ENCODE measurements at regions not wholly inside any gene's neighbourhood (a gene's known extent, or its start where the extent isn't known, plus 50 kb on each side); places are given as distances from the start of the nearest gene placed in this dataset.

DNA sequence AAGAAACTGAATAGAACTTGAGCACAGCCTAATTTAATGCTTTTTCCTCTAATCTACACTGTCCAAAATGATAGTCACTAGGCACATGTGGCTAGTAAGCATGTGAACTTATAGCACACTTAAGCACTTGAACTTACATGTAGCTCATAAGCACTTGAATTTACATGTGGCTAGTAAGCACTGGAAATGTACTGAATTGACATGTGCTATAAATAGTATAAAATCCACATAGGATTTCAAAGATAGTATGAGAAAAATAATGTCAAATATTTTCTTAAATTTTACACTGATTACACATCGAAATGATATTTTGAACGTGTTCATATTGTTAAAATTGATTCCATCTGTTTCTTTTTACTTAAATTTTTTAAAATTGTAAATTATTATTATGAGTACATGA, 167.3 kb downstream of the CARTPT start:
- Histone ChIP-seq H3K27ac (ENCODE audit: low read length) (no peak overlapping the region), H3K9me3 (ENCODE audit: control insufficient read depth in 2 of 2, low read length in 2 of 2) (no peaks in the 10 kb centered on the region), H3K36me3 (ENCODE audit: control insufficient read depth in 2 of 2, insufficient read depth in 2 of 2, low read length in 2 of 2) (no peaks in the 10 kb centered on the region), H3K4me1 (ENCODE audit: control insufficient read depth, insufficient read depth, low read length) (peaks cover 16% of the 10 kb centered on the region), H3K9ac (ENCODE audit: low read length in 2 of 2) (no peak overlapping the region), H3K27me3 (ENCODE audit: control insufficient read depth in 1 of 2, insufficient read depth in 2 of 2, low read length in 2 of 2) (no peaks in the 10 kb centered on the region), H3K4me3 (ENCODE audit: low read length in 2 of 2) (no peak overlapping the region)

DNA sequence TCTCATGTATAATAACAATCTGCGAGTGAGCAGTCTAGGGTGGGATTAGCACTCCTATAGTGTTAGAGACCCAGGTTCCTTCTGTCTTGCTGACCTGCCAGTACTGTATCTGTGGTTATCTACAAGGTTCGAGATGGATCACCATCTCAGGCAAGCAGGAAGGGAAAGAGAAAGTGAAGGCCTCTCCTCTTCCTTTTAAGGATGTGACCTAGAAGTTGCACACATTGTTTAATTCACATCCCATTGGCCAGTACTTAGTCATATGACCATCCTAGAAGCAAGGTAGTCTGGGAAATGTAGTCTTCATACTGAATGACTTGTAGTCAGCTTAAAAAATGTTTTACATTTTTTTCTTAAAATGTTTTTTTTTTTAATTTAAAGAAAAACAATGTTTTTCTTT, 168.6 kb downstream of the CARTPT start:
- peak overlapping the region; percentile 25 for H3K27ac ChIP-seq (ENCODE audit: low read length)

DNA sequence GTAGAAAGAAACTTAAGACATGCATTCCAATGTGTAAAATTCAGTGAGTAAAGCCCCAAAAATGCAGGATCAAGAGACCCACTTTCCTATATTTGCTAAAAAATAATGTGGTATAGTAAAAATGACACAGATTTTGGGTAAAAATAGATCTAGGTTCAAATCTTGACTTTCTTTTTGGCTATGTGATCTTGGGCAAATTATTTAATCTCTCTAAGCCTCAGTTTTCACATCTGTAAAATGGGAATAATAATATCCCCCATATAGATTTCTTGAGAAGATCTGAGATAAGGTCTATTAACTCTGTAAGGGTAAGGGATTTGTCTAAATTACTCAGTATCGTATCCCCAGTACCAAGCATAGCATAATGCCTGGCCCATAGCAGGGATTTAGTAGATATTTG, 172.3 kb downstream of the CARTPT start:
- peaks cover 11% of the 10 kb centered on the region for H3K4me1 ChIP-seq (ENCODE audit: control insufficient read depth, insufficient read depth, low read length)
- no peaks in the 10 kb centered on the region for H3K27me3 ChIP-seq (ENCODE audit: control insufficient read depth in 1 of 2, insufficient read depth in 2 of 2, low read length in 2 of 2)
- no peaks in the 10 kb centered on the region for H3K36me3 ChIP-seq (ENCODE audit: control insufficient read depth in 2 of 2, insufficient read depth in 2 of 2, low read length in 2 of 2)
- H3K9me3 ChIP-seq (ENCODE audit: control insufficient read depth in 2 of 2, low read length in 2 of 2) = no peaks in the 10 kb centered on the region
- no peak overlapping the region for H3K27ac ChIP-seq (ENCODE audit: low read length)
- no peak overlapping the region for H3K9ac ChIP-seq (ENCODE audit: low read length in 2 of 2)
- no peak overlapping the region for H3K4me3 ChIP-seq (ENCODE audit: low read length in 2 of 2)

More for the DNA sequence above, 168.6 kb downstream of the CARTPT start:
- Histone ChIP-seq H3K9ac (ENCODE audit: low read length in 2 of 2) (no peak overlapping the region), H3K4me3 (ENCODE audit: low read length in 2 of 2) (no peak overlapping the region), H3K4me1 (ENCODE audit: control insufficient read depth, insufficient read depth, low read length) (peaks cover 20% of the 10 kb centered on the region), H3K9me3 (ENCODE audit: control insufficient read depth in 2 of 2, low read length in 2 of 2) (no peaks in the 10 kb centered on the region), H3K36me3 (ENCODE audit: control insufficient read depth in 2 of 2, insufficient read depth in 2 of 2, low read length in 2 of 2) (no peaks in the 10 kb centered on the region), H3K27me3 (ENCODE audit: control insufficient read depth in 1 of 2, insufficient read depth in 2 of 2, low read length in 2 of 2) (no peaks in the 10 kb centered on the region)

DNA sequence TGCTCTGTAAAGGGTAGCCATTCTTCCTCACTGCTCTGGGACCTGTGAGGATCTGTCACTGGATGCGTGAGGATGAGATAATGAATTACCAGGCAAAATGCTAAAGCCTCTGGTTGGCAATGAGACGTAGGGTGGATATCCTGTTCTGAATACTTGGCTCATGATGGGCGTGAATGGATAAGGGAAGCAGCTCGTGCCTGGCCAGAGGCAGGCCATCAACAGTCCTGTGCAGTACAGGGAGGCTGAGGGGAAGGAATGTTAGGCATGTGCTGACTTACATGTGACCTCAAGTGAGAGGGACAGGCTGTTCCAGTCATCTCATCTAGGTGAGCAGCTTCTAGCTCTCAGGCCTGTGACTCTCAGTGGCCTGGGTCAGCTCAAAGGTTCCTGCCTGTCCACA, 172.8 kb downstream of the CARTPT start:
- Histone ChIP-seq H3K36me3 (ENCODE audit: control insufficient read depth in 2 of 2, insufficient read depth in 2 of 2, low read length in 2 of 2) (no peaks in the 10 kb centered on the region), H3K9me3 (ENCODE audit: control insufficient read depth in 2 of 2, low read length in 2 of 2) (no peaks in the 10 kb centered on the region), H3K4me1 (ENCODE audit: control insufficient read depth, insufficient read depth, low read length) (peaks cover 11% of the 10 kb centered on the region), H3K4me3 (ENCODE audit: low read length in 2 of 2) (peak overlapping the region in 1 of 2 donors; percentile 8), H3K9ac (ENCODE audit: low read length in 2 of 2) (no peak overlapping the region), H3K27ac (ENCODE audit: low read length) (no peak overlapping the region), H3K27me3 (ENCODE audit: control insufficient read depth in 1 of 2, insufficient read depth in 2 of 2, low read length in 2 of 2) (no peaks in the 10 kb centered on the region)

DNA sequence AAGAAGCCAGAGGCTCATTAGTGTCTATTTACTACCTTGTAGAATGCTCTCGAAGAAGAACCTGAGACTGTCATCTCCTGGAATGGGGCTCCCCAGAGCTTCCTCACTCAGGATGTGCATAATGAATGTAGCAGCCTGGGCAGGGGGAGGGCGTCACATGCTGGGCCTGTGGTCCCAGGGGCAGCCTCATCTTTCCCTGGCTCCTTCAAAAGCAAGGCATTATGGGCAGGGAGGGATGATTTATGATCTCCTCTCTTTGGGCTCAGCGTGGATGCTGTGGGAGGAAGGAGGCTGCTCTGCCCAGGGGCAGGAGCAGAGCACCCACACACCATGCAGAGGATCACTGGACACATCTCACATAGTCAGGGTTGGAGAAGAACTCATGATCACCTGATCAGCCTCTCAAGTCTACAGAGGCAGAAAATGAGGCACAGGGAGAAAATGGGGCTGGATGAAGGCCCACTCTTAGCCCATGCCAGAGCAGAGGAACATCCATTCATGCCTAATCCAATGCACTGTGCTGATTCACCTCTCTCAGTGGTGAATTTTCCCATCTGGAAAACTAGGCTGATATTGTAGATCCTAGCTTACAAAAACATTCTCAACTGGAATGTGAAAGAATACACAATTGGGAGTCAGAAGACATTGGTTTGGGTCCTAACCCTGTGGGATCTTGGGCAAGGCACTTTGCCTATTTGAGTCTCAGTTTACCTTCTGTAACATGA, 173.7 kb downstream of the CARTPT start:
- Histone ChIP-seq H3K4me3 (ENCODE audit: low read length in 2 of 2) (no peak overlapping the region), H3K36me3 (ENCODE audit: control insufficient read depth in 2 of 2, insufficient read depth in 2 of 2, low read length in 2 of 2) (no peaks in the 10 kb centered on the region), H3K9me3 (ENCODE audit: control insufficient read depth in 2 of 2, low read length in 2 of 2) (no peaks in the 10 kb centered on the region), H3K9ac (ENCODE audit: low read length in 2 of 2) (no peak overlapping the region), H3K27me3 (ENCODE audit: control insufficient read depth in 1 of 2, insufficient read depth in 2 of 2, low read length in 2 of 2) (no peaks in the 10 kb centered on the region), H3K4me1 (ENCODE audit: control insufficient read depth, insufficient read depth, low read length) (peaks cover 11% of the 10 kb centered on the region), H3K27ac (ENCODE audit: low read length) (no peak overlapping the region)

DNA sequence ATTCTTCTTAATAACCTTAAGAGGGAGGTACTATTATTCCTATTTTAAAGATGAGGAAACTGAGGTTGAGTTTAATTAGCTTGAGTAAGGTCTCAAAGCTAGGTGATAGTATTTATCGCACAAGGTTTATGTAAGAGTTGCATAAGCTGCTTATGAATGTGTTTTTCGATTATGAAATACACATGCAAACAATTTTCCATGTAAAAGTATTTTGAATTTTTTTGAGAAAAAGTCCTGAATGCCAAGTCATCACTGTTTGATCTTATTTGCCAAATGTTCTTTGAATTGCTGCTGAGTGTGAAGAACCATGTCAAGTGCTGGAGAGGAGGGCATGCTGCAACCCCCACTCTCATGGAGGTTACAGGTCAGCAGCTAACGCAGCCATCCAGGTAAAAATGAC, 174.4 kb downstream of the CARTPT start:
- no peaks in the 10 kb centered on the region for H3K9me3 ChIP-seq (ENCODE audit: control insufficient read depth in 2 of 2, low read length in 2 of 2)
- no peak overlapping the region for H3K9ac ChIP-seq (ENCODE audit: low read length in 2 of 2)
- H3K4me1 ChIP-seq (ENCODE audit: control insufficient read depth, insufficient read depth, low read length) = peaks cover 11% of the 10 kb centered on the region
- no peaks in the 10 kb centered on the region for H3K27me3 ChIP-seq (ENCODE audit: control insufficient read depth in 1 of 2, insufficient read depth in 2 of 2, low read length in 2 of 2)
- no peak overlapping the region for H3K27ac ChIP-seq (ENCODE audit: low read length)
- H3K36me3 ChIP-seq (ENCODE audit: control insufficient read depth in 2 of 2, insufficient read depth in 2 of 2, low read length in 2 of 2) = no peaks in the 10 kb centered on the region
- no peak overlapping the region for H3K4me3 ChIP-seq (ENCODE audit: low read length in 2 of 2)

DNA sequence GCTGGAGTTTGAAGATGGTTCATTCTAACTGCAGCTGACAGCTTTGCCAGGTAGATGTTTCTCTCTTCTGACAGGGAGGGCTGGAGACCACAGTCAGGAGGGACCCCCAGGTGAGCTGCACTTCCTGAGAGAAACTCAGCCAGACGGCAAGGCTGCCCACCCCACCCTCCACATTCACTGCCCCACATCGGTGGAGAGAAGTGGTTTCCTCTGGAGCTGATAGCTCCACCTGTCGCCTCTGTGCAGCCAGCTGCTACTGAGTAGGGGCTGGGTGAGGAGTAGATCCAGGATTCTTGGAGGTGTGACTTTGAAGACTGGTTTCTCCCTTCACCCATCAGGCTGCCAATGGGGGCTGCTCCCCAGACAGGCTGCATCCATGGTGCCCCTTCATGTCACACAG, 175.0 kb downstream of the CARTPT start:
- H3K4me3 ChIP-seq (ENCODE audit: low read length in 2 of 2) = no peak overlapping the region
- H3K9ac ChIP-seq (ENCODE audit: low read length in 2 of 2) = no peak overlapping the region
- H3K27ac ChIP-seq (ENCODE audit: low read length) = no peak overlapping the region
- no peaks in the 10 kb centered on the region for H3K9me3 ChIP-seq (ENCODE audit: control insufficient read depth in 2 of 2, low read length in 2 of 2)
- H3K4me1 ChIP-seq (ENCODE audit: control insufficient read depth, insufficient read depth, low read length) = peaks cover 11% of the 10 kb centered on the region
- no peaks in the 10 kb centered on the region for H3K36me3 ChIP-seq (ENCODE audit: control insufficient read depth in 2 of 2, insufficient read depth in 2 of 2, low read length in 2 of 2)
- H3K27me3 ChIP-seq (ENCODE audit: control insufficient read depth in 1 of 2, insufficient read depth in 2 of 2, low read length in 2 of 2) = no peaks in the 10 kb centered on the region

DNA sequence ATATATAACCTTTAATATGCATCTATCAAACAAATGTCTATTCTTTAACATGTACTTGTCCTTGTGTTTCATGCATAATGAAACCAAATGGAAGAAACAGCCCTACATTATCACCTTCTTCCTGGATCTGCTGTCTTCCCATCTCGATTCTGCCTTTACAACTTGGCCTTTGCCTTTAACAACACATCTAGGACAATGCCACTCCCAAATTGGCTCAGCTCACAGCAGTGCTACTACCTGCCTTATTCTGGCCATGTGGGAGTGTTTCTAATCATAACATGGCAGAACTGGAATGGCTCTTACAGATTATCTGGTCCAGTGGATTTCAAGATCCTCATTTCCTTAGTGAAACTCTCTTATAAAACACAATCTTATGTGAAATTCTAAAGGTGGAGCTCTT, 176.5 kb downstream of the CARTPT start:
- H3K9me3 ChIP-seq (ENCODE audit: control insufficient read depth in 2 of 2, low read length in 2 of 2) = no peaks in the 10 kb centered on the region
- H3K27me3 ChIP-seq (ENCODE audit: control insufficient read depth in 1 of 2, insufficient read depth in 2 of 2, low read length in 2 of 2) = no peaks in the 10 kb centered on the region
- H3K9ac ChIP-seq (ENCODE audit: low read length in 2 of 2) = no peak overlapping the region
- H3K36me3 ChIP-seq (ENCODE audit: control insufficient read depth in 2 of 2, insufficient read depth in 2 of 2, low read length in 2 of 2) = no peaks in the 10 kb centered on the region
- peaks cover 11% of the 10 kb centered on the region for H3K4me1 ChIP-seq (ENCODE audit: control insufficient read depth, insufficient read depth, low read length)
- no peak overlapping the region for H3K27ac ChIP-seq (ENCODE audit: low read length)
- H3K4me3 ChIP-seq (ENCODE audit: low read length in 2 of 2) = no peak overlapping the region

DNA sequence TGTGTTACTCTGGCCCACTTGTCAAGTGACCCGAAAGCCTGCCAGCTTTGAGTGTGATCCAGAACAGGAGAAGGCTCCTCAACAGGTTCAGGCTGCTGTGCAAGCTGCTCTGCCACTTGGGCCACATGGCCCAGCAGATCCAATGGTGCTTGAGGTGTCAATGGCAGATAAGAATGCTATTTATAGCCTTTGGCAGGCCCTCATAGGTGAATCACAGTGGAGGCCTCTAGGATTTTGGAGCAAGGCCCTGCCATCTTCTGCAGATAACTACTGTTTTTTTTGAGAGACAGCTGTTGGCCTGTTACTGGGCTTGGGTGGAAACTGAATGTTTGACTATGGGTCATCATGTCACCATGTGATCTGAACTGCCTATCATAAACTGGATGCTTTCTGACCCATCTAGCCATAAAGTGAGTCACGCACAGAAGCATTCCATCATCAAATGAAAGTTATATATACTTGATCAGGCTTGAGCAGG, 180.8 kb downstream of the CARTPT start:
- H3K27ac ChIP-seq (ENCODE audit: low read length) = no peak overlapping the region
- H3K9ac ChIP-seq (ENCODE audit: low read length in 2 of 2) = no peak overlapping the region

DNA sequence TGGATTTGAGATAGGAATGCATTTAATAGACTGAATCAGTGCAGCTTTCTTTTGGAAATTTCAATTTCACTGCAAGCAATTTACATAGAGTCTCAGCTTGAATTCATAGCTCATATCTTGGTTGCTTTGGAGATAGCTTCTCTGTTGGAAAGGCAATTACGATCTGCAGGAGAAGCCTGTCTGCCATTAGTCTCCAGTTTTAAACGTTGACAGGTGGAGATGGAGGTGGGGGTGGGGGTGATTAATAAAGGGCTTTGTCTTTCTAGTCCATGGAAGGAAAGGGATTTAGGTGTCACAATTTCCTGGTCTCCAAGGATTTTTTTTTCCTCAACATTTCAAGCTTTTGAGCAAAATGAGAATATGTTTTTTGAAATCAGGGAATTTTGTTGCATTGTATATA, 184.7 kb downstream of the CARTPT start:
- Histone ChIP-seq H3K27ac (ENCODE audit: low read length) (no peak overlapping the region), H3K36me3 (ENCODE audit: control insufficient read depth in 2 of 2, insufficient read depth in 2 of 2, low read length in 2 of 2) (no peaks in the 10 kb centered on the region), H3K27me3 (ENCODE audit: control insufficient read depth in 1 of 2, insufficient read depth in 2 of 2, low read length in 2 of 2) (no peaks in the 10 kb centered on the region), H3K9ac (ENCODE audit: low read length in 2 of 2) (no peak overlapping the region), H3K4me3 (ENCODE audit: low read length in 2 of 2) (no peak overlapping the region), H3K4me1 (ENCODE audit: control insufficient read depth, insufficient read depth, low read length) (peaks cover 14% of the 10 kb centered on the region), H3K9me3 (ENCODE audit: control insufficient read depth in 2 of 2, low read length in 2 of 2) (no peaks in the 10 kb centered on the region)

More for the DNA sequence above, 180.8 kb downstream of the CARTPT start:
- Histone ChIP-seq H3K4me1 (ENCODE audit: control insufficient read depth, insufficient read depth, low read length) (no peaks in the 10 kb centered on the region), H3K27me3 (ENCODE audit: control insufficient read depth in 1 of 2, insufficient read depth in 2 of 2, low read length in 2 of 2) (no peaks in the 10 kb centered on the region), H3K4me3 (ENCODE audit: low read length in 2 of 2) (no peak overlapping the region), H3K9me3 (ENCODE audit: control insufficient read depth in 2 of 2, low read length in 2 of 2) (no peaks in the 10 kb centered on the region), H3K36me3 (ENCODE audit: control insufficient read depth in 2 of 2, insufficient read depth in 2 of 2, low read length in 2 of 2) (no peaks in the 10 kb centered on the region)

DNA sequence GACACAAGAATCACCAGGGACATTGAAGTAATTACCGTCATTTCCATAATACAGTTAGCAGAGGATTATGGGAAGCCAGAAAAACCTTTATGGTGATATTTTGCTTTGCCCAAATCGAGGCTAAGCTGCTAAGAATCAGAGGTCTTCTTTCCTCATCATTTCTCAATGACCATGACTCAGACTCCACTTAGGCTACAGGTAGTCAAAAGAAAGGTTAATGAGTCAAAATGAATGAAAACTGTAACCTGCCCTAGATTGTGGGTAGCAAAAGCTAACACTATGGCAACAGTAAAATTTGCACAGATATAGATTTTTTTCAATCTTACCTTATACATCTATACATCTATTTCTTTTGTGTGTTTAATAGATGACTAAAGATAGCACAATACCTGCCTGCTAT, 185.8 kb downstream of the CARTPT start:
- Histone ChIP-seq H3K4me3 (ENCODE audit: low read length in 2 of 2) (no peak overlapping the region), H3K27ac (ENCODE audit: low read length) (no peak overlapping the region), H3K36me3 (ENCODE audit: control insufficient read depth in 2 of 2, insufficient read depth in 2 of 2, low read length in 2 of 2) (no peaks in the 10 kb centered on the region), H3K9ac (ENCODE audit: low read length in 2 of 2) (no peak overlapping the region), H3K4me1 (ENCODE audit: control insufficient read depth, insufficient read depth, low read length) (peaks cover 14% of the 10 kb centered on the region), H3K9me3 (ENCODE audit: control insufficient read depth in 2 of 2, low read length in 2 of 2) (no peaks in the 10 kb centered on the region), H3K27me3 (ENCODE audit: control insufficient read depth in 1 of 2, insufficient read depth in 2 of 2, low read length in 2 of 2) (no peaks in the 10 kb centered on the region)
